ENCODE measurements at regions not wholly inside any gene's neighbourhood (a gene's known extent, or its start where the extent isn't known, plus 50 kb on each side); places are given as distances from the start of the nearest gene placed in this dataset.

DNA sequence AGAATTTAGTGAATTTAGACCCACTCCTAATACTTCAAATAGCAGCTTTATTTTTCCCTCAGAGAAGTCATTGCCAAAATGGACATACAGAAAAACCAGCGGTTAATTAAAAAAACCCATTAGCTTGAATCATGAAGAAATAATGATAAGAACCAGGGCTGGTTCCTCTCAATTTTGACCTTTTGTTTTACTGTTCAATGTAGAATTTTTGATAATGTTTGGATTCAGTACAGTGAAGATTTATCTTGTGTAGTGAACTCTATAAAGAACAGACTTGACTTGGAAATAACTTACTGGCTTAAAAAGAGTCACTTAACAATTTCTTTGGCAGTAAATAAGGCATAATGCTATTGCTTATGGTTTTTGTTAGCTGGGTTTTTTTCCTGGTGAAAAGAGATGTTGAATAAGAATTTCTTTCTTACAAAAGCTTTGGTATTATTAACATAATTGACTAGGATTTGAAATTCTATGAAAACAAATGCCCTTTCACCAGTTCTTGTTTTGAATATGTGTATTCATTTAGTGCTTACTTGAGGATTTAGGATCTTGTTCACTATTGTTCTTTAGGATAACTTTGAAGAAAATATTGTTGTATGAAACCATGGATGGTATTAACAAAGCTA is 73.4 kb upstream of the ITPRID2 start:
- TF ChIP-seq, protein P1, sequence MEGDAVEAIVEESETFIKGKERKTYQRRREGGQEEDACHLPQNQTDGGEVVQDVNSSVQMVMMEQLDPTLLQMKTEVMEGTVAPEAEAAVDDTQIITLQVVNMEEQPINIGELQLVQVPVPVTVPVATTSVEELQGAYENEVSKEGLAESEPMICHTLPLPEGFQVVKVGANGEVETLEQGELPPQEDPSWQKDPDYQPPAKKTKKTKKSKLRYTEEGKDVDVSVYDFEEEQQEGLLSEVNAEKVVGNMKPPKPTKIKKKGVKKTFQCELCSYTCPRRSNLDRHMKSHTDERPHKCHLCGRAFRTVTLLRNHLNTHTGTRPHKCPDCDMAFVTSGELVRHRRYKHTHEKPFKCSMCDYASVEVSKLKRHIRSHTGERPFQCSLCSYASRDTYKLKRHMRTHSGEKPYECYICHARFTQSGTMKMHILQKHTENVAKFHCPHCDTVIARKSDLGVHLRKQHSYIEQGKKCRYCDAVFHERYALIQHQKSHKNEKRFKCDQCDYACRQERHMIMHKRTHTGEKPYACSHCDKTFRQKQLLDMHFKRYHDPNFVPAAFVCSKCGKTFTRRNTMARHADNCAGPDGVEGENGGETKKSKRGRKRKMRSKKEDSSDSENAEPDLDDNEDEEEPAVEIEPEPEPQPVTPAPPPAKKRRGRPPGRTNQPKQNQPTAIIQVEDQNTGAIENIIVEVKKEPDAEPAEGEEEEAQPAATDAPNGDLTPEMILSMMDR (IDR thresholded peaks at IDR 0.05; ENCODE audit: partially characterized antibody, unreplicated experiment) = no peak
- H3K4me3 Mint-ChIP-seq (ENCODE audit: unreplicated experiment) = no peak overlapping the region
- H3K27ac Mint-ChIP-seq (ENCODE audit: unreplicated experiment) = no peak overlapping the region
- H3K4me1 Mint-ChIP-seq (ENCODE audit: low read depth, unreplicated experiment) = no peaks in the 10 kb centered on the region
- DNase-seq = no peak
- H3K9me3 Mint-ChIP-seq (ENCODE audit: unreplicated experiment) = no peaks in the 10 kb centered on the region
- H3K36me3 Mint-ChIP-seq (ENCODE audit: unreplicated experiment) = no peaks in the 10 kb centered on the region
- no peaks in the 10 kb centered on the region for H3K27me3 Mint-ChIP-seq (ENCODE audit: unreplicated experiment)

DNA sequence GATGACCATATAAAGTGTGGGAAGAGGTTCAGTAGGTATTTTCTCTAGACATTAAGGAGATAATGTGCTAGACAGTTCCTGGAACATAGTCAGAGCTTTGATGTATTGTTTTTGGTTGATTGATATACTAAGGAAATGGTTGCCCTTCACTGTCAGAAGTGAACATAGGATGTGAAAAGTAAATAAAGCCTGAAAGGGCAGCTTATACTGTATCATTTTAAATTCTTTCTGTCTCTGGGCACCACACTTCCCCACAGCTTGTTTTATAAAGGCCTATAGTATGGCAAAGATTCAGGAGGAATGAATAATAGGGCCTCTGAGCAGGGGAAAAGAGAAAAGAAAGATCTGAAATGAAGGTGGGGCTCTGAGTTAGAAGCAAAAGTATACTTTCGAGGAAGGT is 72.7 kb upstream of the ITPRID2 start:
- H3K4me3 Mint-ChIP-seq (ENCODE audit: unreplicated experiment) = no peak overlapping the region
- no peaks in the 10 kb centered on the region for H3K36me3 Mint-ChIP-seq (ENCODE audit: unreplicated experiment)
- no peaks in the 10 kb centered on the region for H3K4me1 Mint-ChIP-seq (ENCODE audit: low read depth, unreplicated experiment)
- no peak for DNase-seq
- no peaks in the 10 kb centered on the region for H3K27me3 Mint-ChIP-seq (ENCODE audit: unreplicated experiment)
- TF ChIP-seq, protein P1 (IDR thresholded peaks at IDR 0.05; ENCODE audit: partially characterized antibody, unreplicated experiment) = no peak
- H3K9me3 Mint-ChIP-seq (ENCODE audit: unreplicated experiment) = no peaks in the 10 kb centered on the region
- H3K27ac Mint-ChIP-seq (ENCODE audit: unreplicated experiment) = no peak overlapping the region

DNA sequence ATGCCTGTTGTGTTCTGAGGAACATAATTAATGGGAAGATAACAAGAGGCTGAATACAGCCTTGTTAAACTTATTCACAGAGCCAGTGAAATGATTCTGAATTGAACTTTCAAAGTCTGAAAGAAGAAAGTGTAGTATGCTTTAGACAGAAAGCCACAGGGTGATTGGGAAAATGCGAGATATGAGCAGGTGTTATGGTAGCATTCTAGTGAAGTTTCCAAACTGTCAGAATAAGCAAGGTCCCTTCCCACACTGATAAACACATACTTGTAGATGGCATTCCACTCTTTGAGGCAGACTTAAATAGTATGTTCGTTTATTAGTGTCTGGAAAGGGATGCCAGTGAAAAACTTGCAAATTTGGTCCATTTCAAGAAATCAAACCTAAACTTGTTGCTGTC is 70.5 kb upstream of the ITPRID2 start:
- TF ChIP-seq, protein P1 (IDR thresholded peaks at IDR 0.05; ENCODE audit: partially characterized antibody, unreplicated experiment) = no peak
- no peak for DNase-seq
- Mint-ChIP-seq H3K27me3 (ENCODE audit: unreplicated experiment) (no peaks in the 10 kb centered on the region), H3K4me1 (ENCODE audit: low read depth, unreplicated experiment) (no peaks in the 10 kb centered on the region), H3K4me3 (ENCODE audit: unreplicated experiment) (no peak overlapping the region), H3K27ac (ENCODE audit: unreplicated experiment) (no peak overlapping the region), H3K36me3 (ENCODE audit: unreplicated experiment) (no peaks in the 10 kb centered on the region), H3K9me3 (ENCODE audit: unreplicated experiment) (no peaks in the 10 kb centered on the region)

DNA sequence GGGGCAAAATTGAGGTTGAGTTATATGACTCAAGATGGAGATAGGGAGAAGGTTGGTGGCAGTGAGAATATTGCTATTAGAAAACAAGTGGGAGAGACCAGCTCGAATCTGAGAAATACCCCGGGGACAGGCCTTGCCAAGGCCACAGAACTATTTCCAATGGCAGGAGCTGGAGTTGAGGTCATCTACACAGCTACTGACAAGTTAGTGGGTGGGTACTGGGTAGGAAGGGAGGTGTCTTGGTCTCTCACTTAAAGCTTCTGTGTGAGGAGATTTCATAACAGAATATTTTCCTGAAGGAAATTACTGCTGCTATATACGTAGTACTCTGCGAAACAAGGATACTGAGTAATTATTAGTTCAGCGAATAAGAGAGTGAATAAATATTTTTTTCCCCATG is 69.4 kb upstream of the ITPRID2 start:
- Mint-ChIP-seq H3K27ac (ENCODE audit: unreplicated experiment) (no peak overlapping the region), H3K4me1 (ENCODE audit: low read depth, unreplicated experiment) (no peaks in the 10 kb centered on the region), H3K9me3 (ENCODE audit: unreplicated experiment) (no peaks in the 10 kb centered on the region), H3K4me3 (ENCODE audit: unreplicated experiment) (no peak overlapping the region), H3K27me3 (ENCODE audit: unreplicated experiment) (no peaks in the 10 kb centered on the region), H3K36me3 (ENCODE audit: unreplicated experiment) (no peaks in the 10 kb centered on the region)
- TF ChIP-seq, protein P1 (IDR thresholded peaks at IDR 0.05; ENCODE audit: partially characterized antibody, unreplicated experiment) = no peak
- DNase-seq = no peak

DNA sequence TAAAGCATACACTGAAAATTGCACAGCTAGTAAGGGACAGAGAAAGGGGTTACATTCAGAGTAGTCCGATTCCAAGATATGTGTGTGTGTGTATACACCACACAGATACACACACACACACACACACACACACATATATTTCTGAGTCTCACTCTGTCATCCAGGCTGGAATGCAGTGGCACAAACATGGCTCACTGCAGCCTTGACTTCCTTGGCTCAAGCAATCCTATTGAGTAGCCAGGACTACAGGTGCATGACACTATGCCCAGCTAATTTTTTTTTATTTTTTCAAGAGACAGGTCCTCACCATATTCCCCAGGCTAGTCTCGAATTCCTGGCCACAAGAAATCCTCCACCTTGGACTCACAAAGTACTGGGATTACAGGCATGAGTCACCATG is 68.1 kb upstream of the ITPRID2 start:
- TF ChIP-seq, protein P1 (IDR thresholded peaks at IDR 0.05; ENCODE audit: partially characterized antibody, unreplicated experiment) = no peak
- Mint-ChIP-seq H3K9me3 (ENCODE audit: unreplicated experiment) (no peaks in the 10 kb centered on the region), H3K27me3 (ENCODE audit: unreplicated experiment) (no peaks in the 10 kb centered on the region), H3K27ac (ENCODE audit: unreplicated experiment) (no peak overlapping the region), H3K36me3 (ENCODE audit: unreplicated experiment) (no peaks in the 10 kb centered on the region), H3K4me3 (ENCODE audit: unreplicated experiment) (no peak overlapping the region), H3K4me1 (ENCODE audit: low read depth, unreplicated experiment) (no peaks in the 10 kb centered on the region)
- no peak for DNase-seq
